ENCODE measurements at regions not wholly inside any gene's neighbourhood (a gene's known extent, or its start where the extent isn't known, plus 50 kb on each side); places are given as distances from the start of the nearest gene placed in this dataset.

GRCh38 chr12:92471551-92471950 is 231.2 kb upstream of the PLEKHG7 start:
- Histone ChIP-seq H3K4me1 (ENCODE audit: control insufficient read depth in 1 of 2, insufficient read depth in 2 of 2, low read depth in 1 of 2, low read length in 1 of 2) (no peaks in the 10 kb centered on the region), H3K9ac (no peak overlapping the region), H2AFZ (ENCODE audit: low read depth) (no peak overlapping the region), H3K4me2 (no peak overlapping the region), H4K20me1 (ENCODE audit: insufficient read depth) (no peaks in the 10 kb centered on the region), H3K4me3 (ENCODE audit: low read depth in 2 of 2, low read length in 1 of 2) (no peak overlapping the region), H3K9me2 (no peaks in the 10 kb centered on the region), H3K27ac (ENCODE audit: low read depth in 2 of 2, low read length in 1 of 2) (no peak overlapping the region), H3K9me3 (no peaks in the 10 kb centered on the region), H3K79me2 (ENCODE audit: insufficient read depth) (no peaks in the 10 kb centered on the region), H3K36me3 (replicated peaks in 1 of 2; ENCODE audit: control insufficient read depth in 1 of 2, insufficient read depth in 2 of 2, low read length in 1 of 2) (no peaks in the 10 kb centered on the region), H3K27me3 (ENCODE audit: insufficient read depth) (no peaks in the 10 kb centered on the region), H3F3A (replicated peaks; ENCODE audit: insufficient read depth) (no peaks in the 10 kb centered on the region)
- TF ChIP-seq TAF1 (IDR thresholded peaks at IDR 0.05; ENCODE audit: borderline replicate concordance, low read depth, low read length) (no peak), RAD21 (IDR thresholded peaks at IDR 0.05; ENCODE audit: low read length) (no peak), EZH2phosphoT487 (IDR thresholded peaks at IDR 0.05; ENCODE audit: borderline replicate concordance, low read depth) (no peak), SIN3A (IDR thresholded peaks at IDR 0.05; ENCODE audit: borderline replicate concordance, low read depth, low read length) (no peak), YY1 (IDR thresholded peaks at IDR 0.05; ENCODE audit: low read depth) (no peak), FOSL2 (IDR thresholded peaks at IDR 0.05; ENCODE audit: borderline replicate concordance, low read depth) (no peak), FOXM1 (IDR thresholded peaks at IDR 0.05; ENCODE audit: low read depth) (no peak), TCF12 (IDR thresholded peaks at IDR 0.05) (no peak), FOXJ3 (CRISPR knock-in tag; IDR thresholded peaks at IDR 0.05) (no peak), USF2 (IDR thresholded peaks at IDR 0.05; ENCODE audit: borderline replicate concordance, low read depth, low read length) (no peak), MXI1 (IDR thresholded peaks at IDR 0.05; ENCODE audit: low read depth, low read length) (no peak), MAX (IDR thresholded peaks at IDR 0.05; ENCODE audit: low read depth) (no peak), ELF1 (IDR thresholded peaks at IDR 0.05) (no peak), GABPA (IDR thresholded peaks at IDR 0.05; ENCODE audit: low read depth) (no peak), IRF3 (IDR thresholded peaks at IDR 0.05; ENCODE audit: low read depth, low read length) (no peak), GATA2 (CRISPR knock-in tag; IDR thresholded peaks at IDR 0.05) (no peak)
- TF ChIP-seq, protein P1, sequence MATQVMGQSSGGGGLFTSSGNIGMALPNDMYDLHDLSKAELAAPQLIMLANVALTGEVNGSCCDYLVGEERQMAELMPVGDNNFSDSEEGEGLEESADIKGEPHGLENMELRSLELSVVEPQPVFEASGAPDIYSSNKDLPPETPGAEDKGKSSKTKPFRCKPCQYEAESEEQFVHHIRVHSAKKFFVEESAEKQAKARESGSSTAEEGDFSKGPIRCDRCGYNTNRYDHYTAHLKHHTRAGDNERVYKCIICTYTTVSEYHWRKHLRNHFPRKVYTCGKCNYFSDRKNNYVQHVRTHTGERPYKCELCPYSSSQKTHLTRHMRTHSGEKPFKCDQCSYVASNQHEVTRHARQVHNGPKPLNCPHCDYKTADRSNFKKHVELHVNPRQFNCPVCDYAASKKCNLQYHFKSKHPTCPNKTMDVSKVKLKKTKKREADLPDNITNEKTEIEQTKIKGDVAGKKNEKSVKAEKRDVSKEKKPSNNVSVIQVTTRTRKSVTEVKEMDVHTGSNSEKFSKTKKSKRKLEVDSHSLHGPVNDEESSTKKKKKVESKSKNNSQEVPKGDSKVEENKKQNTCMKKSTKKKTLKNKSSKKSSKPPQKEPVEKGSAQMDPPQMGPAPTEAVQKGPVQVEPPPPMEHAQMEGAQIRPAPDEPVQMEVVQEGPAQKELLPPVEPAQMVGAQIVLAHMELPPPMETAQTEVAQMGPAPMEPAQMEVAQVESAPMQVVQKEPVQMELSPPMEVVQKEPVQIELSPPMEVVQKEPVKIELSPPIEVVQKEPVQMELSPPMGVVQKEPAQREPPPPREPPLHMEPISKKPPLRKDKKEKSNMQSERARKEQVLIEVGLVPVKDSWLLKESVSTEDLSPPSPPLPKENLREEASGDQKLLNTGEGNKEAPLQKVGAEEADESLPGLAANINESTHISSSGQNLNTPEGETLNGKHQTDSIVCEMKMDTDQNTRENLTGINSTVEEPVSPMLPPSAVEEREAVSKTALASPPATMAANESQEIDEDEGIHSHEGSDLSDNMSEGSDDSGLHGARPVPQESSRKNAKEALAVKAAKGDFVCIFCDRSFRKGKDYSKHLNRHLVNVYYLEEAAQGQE (IDR thresholded peaks at IDR 0.05; ENCODE audit: low read depth, low read length), result no peak
- TF ChIP-seq, protein P2, sequence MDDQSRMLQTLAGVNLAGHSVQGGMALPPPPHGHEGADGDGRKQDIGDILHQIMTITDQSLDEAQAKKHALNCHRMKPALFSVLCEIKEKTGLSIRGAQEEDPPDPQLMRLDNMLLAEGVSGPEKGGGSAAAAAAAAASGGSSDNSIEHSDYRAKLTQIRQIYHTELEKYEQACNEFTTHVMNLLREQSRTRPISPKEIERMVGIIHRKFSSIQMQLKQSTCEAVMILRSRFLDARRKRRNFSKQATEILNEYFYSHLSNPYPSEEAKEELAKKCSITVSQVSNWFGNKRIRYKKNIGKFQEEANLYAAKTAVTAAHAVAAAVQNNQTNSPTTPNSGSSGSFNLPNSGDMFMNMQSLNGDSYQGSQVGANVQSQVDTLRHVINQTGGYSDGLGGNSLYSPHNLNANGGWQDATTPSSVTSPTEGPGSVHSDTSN (IDR thresholded peaks at IDR 0.05), result no peak
- 54% methylated on average over 1 of the region's 1 CpG for WGBS (ENCODE audit: low lambda C conversion rate)
- no peak for DNase-seq
- ChIA-PET POLR2A (no interaction called here), CTCF (no interaction called here)
